ENCODE measurements at regions not wholly inside any gene's neighbourhood (a gene's known extent, or its start where the extent isn't known, plus 50 kb on each side); places are given as distances from the start of the nearest gene placed in this dataset.
"Not testable (repeated sequence)": the region's sequence is repeated elsewhere in the genome, so short reads cannot be mapped to it uniquely, and the experiment has no call there.

DNA sequence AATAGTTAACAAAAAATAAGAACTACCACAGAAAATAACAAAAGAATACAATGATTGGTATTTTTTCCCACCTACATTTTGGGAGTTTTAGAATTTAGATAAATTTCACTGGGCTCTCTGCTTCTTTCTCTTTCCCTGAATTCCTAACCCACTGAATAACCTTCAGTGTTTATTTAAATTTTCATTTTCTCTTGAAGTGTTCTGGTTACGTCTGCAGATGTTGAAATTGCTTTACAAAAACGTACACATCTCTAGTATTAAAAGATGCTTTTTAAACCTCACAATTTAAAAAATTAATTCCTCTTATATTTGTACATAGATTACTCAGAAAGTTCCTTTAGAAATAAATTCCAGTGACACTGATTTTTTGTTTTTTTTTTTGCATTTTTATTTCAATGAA, 158.7 kb upstream of the TUT7 start:
- DNase-seq, result no peak

DNA sequence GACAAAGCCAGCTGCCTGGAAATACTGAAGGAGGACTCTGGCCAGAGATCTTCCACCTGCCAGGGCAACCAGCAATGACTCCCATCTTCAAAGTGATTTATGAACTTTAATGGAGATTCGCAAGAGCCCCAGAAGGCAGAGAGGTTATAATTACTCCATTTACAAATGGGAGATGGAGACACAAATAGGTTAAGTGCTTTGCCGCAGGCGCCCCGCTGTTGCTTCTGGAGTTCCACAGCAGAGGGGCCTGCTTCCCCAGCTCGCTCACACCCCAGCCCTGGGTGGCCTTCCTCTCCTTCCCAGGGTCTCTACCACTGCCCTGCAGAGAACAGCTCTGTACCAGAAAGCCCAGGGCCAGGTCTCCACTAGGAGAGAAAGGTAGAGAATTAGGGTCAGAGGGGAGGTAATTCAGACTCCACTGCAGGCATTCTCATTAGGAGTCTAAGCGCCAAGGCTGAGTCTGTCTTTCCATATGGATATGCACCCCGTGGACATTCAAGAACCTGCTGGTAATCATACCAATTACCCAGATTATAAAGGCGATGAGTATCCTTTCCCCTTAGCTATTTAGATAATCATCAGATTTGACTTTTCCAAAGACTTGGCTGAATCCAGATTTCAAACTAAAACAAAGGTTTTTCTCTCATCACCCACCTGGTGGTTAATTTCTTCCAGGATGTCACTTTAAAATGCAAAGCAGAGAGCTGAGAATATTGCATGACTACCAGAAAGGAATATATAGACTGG, 157.6 kb upstream of the TUT7 start:
- DNase-seq, result no peak

DNA sequence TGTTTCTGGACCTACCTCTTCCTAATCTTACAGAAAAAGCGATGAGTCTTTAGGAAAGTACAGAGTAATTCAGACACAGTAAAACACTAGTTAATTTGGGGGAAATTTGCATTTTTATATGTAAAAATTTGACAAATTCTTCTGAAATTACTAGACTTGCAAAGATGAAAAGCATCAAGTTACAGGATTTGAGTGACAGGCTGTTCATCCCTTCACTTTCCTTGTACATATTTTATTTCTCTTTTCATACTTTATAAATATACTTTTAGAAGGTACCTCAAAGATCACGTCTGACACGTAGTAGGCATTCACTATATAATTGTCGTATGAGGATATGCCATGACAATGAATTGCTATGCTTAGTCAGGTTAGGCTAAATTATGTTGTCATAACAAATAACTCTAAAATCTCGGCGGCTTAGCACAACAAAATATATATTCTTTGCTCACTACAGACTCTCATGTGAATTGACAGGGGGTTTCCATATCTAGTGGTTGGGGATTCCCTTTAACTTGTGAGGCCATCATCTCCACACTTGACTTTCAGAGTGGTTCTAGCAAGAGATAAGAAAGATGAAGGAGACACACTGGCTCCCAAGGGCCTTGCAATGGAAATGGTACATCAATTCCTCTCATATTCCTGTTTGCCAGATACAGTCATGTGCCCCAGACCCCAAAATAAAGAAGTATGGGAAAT, 154.1 kb upstream of the TUT7 start:
- no peak for DNase-seq

DNA sequence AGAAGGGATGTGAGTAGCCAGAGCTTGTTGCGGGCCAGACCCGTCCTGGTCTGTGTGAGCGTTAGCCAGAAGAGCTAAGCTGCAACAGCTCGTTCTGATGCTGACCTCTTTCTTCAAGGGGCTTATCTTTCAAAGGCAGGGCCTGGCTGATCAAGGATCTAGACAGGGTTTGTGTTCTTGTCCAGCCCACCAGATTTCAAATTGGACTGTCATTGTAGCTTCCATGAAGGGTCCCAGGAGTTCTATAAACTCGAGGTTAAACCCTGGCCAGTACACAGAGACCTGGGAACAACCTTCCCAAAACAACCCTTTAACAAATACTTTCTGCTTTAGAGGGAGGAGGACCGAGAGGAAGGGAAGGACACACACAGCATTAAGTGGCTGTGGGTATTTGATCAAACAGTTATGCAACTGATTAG, 153.0 kb upstream of the TUT7 start:
- DNase-seq, result no peak

DNA sequence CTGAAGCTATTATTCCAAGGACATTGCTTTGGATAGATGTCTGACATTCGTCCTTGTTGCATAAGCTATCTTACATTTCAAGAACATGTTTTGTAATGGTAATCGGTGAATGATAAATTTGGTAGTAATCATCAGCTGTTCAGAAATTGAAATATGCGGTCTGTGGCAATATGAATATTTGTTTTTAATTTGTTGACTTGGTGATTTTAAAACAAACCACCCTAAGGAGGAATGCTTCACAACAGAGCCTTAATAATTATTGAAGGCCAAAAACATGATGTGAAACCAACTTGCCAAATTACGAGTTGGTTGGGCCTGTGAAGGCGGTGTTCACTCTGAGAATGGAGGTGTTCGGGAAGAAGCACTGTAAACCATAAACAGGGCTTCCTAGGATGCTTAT, 149.7 kb upstream of the TUT7 start:
- DNase-seq, result no peak

DNA sequence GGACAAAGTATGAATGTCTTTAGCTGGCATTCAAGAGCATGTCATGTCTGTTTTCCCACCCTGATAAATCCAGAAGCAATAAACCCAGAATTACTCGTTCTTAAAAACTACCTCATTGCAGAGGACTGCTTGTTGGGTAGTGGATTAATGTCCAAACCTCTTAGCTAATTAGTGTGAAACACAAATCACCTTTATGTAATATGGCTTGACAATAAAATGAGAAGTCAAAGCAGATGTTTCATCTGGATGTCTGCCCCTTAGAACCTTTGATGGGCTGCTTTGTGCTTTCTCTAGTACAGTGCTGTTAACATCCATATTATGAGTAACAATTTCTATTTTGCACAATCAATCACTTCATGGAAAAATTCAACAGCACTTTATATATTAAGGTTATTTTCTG, 149.1 kb upstream of the TUT7 start:
- DNase-seq, result no peak

DNA sequence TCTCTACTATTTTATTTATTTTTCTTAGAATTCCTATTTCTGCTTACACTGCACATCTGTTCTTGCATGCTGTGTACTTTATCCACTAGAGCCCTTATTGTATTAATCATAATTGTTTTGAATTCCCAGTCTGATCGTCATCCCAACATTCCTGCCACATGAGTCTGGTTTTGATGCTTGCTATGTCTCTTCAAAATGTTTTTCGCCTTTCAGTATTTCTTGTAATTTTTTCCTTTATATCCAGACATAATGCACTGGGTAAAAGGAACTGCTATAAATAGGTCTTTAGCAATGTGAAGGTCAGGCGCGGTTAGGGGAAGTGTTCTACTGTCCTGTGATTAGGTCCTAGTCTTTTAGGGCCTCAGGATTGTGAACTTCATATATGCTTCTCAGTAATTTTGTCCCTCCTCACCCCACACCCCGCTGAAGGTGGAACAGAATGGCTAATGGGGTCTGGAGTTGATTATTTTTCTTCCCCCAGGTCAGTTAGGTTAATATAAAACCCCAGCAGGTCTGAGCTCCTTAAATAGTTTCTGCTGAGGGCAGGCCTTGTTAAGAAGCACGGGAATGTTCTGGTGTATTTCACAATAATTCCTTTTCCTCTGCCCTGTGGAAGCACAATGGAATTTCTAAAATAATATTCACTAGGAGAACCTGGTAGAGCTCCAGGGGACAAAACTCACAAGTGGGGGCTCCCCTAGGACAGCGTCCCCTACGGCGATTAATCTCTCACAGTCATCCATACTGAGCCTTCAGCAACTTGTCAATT, 146.6 kb upstream of the TUT7 start:
- no peak for DNase-seq

DNA sequence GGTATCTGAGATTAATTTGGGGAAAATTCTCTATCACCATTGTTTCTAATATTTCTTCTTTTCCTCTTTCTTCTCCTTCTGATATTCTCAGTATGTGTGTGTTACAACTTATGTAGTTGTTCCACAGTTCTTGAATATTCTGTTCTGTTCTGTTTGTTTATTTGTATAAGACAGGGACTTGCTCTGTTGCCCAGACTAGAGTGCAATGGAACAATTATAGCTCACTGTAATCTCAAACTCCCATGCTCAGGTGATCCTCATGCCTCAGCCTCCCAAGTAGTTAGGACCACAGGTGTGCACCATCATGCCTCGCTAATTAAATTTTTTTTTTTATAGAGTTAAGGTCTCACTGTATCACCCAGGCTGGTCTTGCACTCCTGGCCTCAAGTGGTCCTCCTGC, 145.8 kb upstream of the TUT7 start:
- no peak for DNase-seq

DNA sequence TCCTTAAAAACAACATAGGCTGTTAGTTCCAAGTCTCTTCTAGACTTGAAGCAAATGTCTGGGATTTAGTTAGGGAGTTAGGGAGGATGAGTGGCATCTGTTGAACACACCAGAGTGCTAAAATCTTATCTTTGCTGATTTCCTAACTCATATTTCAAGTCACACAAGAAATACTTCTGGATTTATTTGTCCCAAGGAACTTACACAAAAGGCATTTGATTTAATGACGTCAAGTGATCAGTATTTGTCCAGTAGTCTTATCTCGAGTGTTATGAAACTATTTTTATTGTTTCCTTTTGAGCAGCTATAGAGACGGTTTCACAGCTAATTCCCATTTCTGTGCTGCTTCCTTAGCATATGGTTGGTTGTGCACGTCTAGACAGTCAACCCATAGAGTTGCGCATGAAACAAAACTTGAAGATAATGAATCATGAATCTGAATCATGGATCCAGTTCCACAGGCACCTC, 140.5 kb upstream of the TUT7 start:
- no peak for DNase-seq

DNA sequence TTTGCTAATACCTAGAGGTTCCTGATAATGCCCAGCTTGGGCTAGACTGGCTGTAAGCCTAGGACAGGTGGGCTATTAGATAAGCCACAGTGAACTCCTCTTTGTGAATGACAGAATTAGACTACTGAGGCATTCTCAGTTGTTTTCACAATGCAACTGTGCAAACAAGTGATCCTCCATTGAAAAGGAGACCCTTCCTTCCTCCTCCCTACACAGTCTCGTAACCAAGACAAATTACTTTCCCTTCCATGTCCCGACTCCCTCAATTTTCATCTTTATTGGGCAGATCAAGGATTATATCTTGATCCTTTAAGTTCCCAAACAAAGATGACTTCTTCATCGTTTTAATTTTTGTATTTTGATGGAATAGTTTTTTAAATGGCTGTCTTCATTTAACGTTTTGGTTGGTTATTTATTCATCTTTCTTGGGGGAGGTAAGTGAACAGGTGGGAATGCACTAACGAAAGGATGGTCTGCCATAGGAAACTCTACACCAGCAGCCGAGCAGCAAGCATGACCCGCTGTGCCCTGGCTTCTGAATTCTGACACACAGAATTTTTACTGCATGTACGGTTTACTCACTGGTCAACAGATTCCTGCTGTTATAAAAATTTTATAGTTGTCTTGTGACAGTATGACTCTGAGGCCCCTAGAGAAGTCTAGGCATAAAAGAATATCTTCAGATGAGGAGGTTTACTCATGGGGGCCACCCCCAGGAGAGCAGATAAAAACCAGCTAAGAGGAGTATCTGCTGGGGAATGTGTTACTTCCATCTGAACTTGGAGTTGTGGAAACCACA, 137.5 kb upstream of the TUT7 start:
- no peak for DNase-seq

DNA sequence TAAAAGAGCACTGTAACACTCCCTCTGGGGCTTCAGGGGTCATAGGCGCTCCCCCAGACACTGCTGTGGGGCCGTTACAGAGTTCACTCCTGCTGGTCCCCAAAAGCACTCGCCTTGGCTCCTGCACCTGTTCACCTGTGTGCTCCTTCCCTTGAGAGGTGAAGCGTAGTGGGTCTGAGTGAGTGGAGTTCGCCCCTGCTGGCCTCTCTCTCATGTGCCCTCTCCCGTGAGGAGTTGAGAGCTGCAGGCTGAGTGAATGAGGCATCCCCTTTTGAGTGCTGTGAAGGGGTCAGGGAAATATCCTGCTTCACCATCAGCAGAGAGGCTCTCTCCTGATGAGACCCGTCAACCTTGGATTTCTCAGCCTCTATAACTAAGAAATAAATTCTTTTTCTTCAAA, 134.6 kb upstream of the TUT7 start:
- no peak for DNase-seq

DNA sequence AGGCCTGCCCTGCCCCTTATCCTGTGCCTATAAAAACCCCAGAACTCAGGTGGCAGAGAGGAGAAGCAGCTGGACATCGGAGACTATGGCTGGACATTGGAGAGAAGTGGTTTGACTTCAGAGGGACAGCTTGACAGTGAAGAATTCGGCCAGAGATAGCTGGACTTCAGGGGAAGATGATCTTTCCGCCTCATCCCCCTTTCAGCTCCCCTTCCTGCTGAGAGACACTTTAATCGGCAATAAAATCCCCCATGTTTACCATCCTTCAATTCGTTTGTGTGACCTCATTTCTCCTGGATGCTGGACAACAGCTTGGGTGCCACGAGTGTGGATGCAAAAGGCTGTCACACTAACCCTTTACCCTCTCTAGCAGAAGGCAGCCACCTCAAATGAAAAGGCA, 134.1 kb upstream of the TUT7 start:
- DNase-seq, result no peak

DNA sequence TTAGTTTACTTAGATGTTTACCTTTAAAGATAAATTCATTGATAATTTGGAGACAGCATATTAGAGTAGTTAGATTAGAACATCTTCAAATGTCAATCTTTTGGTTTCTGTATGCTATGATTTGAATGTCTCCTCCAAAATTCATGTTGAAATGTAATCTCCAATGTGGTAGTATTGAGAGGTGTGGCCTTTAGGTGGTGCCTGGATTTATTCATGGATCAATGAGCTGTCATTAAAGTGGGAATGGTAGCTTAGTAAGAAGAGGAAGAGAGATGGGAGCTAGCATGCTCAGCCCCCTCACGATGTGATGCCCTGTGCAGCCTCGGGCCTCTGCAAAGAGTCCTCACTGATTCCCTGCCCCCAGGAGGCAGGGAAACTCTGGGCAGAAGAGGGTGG, 133.6 kb upstream of the TUT7 start:
- no peak for DNase-seq

DNA sequence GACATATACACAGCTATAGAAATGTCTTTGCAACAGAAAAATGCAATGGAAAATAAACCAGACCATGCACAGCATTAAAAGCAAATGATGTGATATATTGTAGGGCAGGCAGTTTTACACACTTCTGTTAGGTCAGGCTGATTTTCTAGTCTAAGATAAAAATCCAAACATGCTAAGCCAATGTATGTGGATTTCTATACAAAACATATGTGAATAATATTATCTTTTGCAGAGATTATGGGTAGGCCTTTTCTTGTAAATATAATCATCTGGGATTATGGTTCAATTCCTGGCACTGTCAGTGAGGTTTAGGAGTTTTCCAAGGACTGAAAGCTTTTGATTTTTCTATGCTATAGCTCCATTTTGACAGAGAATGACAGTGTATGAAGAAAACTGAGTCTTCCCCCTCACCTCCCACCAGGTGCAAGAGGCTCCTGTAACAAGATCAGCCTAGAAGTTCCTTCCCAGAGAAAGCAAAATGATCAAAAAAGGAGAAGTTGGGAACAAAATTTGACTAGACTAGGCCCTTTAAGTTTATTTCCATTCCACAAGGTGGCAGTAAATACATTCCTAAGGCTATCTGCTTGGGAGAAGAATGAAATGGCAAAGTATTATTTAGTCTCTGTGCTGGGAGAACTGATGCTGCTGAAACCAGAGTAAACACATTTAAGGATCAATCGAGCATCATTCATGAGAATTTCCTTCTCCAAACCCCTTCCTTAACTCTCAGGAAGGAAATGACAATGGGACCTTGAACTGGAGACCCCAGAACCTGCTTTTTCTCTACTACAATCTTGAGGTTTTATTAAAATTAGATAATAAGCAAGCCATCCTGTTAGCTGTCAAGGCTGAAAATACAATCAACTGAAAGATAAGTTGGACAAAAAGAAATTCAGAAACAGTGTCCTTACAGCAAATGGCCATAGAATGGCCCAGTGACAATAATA, 133.0 kb upstream of the TUT7 start:
- DNase-seq, result no peak

DNA sequence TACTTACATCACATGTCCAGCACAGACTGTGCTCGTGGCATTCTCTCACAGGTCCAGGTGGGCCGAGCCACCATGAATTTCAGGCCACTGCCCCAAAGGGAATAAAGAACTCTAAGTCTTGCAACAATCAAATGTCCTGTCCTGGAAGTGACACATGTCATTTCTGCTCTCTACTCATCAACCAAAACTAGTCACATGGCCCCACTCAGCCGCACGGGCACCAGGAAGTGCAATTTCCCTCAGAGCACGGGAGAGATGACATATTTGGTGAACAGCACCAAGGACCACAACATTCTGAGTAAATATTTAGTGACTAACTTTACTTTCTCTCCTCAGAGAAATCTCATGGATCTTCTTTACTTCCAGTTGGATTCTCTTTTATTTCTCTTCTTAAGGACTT, 131.1 kb upstream of the TUT7 start:
- DNase-seq, result no peak

DNA sequence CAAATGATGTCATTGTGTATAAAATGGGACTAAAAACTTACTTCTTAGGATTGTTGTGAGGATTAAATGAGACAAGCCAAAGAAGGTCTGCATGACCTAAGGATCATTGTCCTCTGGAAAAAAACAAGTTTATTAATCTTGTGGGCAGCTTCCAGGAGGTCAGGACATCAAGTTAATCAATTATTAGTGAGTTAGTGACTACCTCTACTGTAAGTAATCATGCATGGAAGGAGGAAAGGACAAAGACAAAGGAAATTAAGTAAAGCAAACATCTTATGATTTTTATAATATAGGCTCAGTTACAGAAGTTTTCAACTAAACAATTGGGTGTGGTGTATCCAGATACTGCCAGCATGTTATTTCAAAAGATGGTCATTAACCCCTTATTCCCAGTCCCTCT, 129.3 kb upstream of the TUT7 start:
- no peak for DNase-seq

DNA sequence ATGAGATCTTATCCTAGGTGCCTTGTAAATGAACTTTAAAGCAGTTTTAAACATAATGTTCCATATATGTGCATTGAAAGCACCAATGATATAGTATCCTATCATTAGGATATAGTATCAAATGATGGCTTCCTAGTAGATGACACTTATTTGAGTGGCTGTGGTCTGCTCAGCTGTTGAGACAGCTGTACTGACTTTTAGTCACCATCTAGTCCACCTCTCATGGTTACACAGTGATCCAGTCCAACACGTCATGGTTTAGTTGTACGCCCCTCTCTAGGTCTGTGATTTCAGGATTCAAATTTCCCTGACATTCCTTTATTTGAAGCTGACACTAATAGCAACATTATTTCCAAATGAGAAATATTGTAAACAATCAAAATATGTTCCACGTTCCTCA, 127.3 kb upstream of the TUT7 start:
- DNase-seq, result no peak

DNA sequence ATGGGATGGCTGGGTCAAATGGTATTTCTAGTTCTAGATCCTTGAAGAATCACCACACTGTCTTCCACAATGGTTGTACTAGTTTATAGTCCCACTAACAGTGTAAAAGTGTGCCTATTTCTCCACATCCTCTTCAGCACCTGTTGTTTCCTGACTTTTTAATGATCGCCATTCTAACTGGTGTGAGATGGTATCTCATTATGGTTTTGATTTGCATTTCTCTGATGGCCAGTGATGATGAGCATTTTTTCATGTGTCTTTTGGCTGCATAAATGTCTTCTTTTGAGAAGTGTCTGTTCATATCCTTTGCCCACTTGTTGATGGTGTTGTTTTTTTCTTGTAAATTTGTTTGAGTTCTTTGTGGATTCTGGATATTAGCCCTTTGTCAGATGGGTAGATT, 121.0 kb upstream of the TUT7 start:
- not testable (repeated sequence) for DNase-seq

DNA sequence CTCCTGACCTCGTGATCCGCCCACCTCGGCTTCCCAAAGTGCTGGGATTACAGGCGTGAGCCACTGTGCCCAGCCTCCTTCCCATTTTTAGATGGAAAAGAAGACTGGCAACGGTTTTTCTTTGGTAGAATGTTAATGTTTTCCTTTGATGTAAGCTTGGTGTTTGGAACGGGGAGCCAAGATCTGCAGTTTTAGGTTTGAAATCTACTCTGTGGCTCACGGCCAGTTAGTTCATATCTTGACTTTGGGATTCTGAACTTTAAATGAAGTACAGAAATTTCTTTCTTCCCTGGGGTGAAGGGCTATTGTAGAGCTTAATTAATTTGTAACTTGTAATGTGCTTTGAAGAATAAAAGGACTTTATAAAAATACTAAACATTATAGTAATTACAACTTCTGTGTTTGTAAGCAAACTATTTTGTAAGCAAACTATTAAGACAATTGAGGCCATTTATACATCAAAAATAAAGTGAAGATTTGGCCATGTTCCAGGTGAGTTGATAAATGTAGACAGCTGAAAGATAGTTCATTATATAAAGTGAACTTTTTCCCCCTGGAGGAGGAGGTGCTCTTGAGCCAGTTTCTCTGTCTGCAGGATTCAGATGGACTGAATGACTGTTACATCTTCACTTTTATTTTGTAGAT, 117.1 kb upstream of the TUT7 start:
- DNase-seq, result no peak

DNA sequence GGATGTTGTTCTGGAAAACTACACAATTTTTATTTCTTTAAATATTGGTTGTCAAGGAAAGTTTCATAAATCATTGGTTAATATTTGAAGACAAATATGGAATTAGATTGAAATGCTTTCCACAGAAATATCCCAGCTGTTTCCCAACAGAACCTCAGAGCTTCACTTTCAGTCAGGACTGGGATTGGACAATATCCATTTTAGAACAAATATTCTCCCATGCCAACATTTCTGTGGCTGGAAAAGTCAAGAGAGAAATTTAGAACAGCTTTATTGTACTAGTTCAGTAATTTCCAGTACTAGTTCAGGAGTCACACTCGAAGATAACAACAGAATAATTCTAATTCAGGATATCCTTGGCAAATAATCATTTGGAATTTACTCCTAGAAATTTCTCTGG, 116.1 kb upstream of the TUT7 start:
- DNase-seq, result no peak

DNA sequence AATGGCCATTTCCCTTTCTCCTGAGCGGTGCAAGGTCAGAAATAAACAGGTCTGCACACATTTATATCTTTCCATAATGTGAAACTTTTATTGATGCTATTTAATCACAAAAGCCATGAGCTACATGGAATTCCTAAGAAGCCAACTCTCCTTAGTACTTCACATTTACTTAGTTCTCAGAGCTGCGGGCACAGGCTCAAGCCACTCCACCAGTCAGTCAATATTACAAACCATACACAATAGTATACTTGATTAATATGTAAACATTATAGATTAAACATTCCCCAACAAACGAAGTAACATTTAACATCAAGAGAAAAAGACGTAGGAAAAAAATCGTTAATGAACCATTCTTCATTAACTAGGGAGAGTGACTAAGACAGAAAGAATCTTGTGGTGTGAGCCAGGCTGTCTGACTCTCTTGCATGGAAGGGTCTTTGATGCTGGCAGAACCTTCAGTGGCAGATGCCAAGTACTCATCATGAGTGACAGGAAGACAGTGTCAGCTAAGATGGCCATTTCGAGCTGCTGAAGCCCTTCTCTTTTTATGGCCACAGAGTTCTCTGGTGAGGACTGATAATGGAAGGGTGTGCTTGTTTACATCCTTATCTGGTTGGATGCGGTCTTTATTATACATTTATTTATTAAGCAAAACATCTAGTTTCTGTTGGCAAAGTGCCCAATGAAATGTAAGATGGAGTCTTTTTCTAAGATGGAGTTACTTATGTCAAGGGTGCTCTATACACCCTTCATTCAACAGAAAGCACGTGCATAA, 115.5 kb upstream of the TUT7 start:
- no peak for DNase-seq
